IPS-NIHi7 (cell line): ENCODE measurements at regions not wholly inside any gene's neighbourhood (a gene's known extent, or its start where the extent isn't known, plus 50 kb on each side); places are given as distances from the start of the nearest gene placed in this dataset.

ENCODE experiments used
- DNase-seq: peaks from one replicate; pipeline ENCODE4 v3.0.0; 2012; ENCODE audit warnings: mixed read lengths; ENCODE audit errors: extremely low spot score

GRCh38 chr6:135798751-135799515 is 52.6 kb upstream of the PDE7B start:
- DNase-seq, result no peak
